SH-SY5Y (cell line): ENCODE measurements at regions not wholly inside any gene's neighbourhood (a gene's known extent, or its start where the extent isn't known, plus 50 kb on each side); places are given as distances from the start of the nearest gene placed in this dataset.

Experiments used
- GATA2 ChIP-seq: IDR thresholded peaks from 2 replicates; pipeline ENCODE4 v1.6.1; 2011; ENCODE audit warnings: mild to moderate bottlenecking, low read depth, low read length
- GATA3 ChIP-seq: IDR thresholded peaks from 2 replicates; pipeline ENCODE4 v1.6.1; 2011; ENCODE audit warnings: low read depth, mild to moderate bottlenecking, low read length, moderate library complexity

DNA sequence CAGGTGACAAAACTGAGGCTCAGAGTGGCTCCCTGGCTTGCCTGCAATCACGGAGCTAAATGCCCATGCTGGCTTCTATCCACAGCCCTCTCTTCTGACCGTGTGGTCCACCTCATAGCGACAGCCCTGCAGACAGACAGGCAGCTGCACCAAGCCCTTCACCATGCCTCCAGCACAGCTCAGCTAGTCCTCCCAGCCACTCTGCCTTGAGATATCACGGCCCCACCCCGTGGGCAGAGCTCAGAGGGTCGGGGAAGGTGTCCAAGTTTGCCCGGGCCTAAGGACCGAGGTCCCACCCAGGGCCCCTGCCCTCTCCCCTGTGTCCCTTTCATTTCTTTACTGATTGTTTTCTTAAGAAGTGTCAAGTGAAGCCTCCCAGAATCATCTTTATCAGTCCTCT, 128.2 kb upstream of the GLI2 start:
- no peak for TF ChIP-seq GATA2
- TF ChIP-seq GATA3, result no peak
